GDM1 (cell line): ENCODE measurements at regions not wholly inside any gene's neighbourhood (a gene's known extent, or its start where the extent isn't known, plus 50 kb on each side); places are given as distances from the start of the nearest gene placed in this dataset.

Experiments
- DNase-seq: peaks from one replicate; lab custom pipeline; 2025; lab: John Stamatoyannopoulos, UW

GRCh38 chr18:42401131-42401673, 446.2 kb downstream of the PIK3C3 start:
- DNase-seq, result no peak

GRCh38 chr18:42404151-42404550, 449.1 kb downstream of the PIK3C3 start:
- no peak for DNase-seq

GRCh38 chr18:42409005-42409404, 454.0 kb downstream of the PIK3C3 start:
- DNase-seq, result no peak

- DNase-seq, result no peak
These were observed 457.2 kb downstream of the PIK3C3 start for GRCh38 chr18:42412281-42412680.

- no peak for DNase-seq
These were observed 457.9 kb downstream of the PIK3C3 start for GRCh38 chr18:42412896-42413295.

- DNase-seq, result no peak
These were observed 458.8 kb downstream of the PIK3C3 start for GRCh38 chr18:42413870-42414269.

GRCh38 chr18:42414756-42415454, 459.9 kb downstream of the PIK3C3 start:
- DNase-seq, result no peak

- no peak for DNase-seq
These were observed 462.2 kb downstream of the PIK3C3 start for GRCh38 chr18:42417189-42417588.

- DNase-seq, result no peak
These were observed 463.1 kb downstream of the PIK3C3 start for GRCh38 chr18:42418121-42418520.

GRCh38 chr18:42425025-42425424, 470.0 kb downstream of the PIK3C3 start:
- no peak for DNase-seq

GRCh38 chr18:42426496-42427015, 471.5 kb downstream of the PIK3C3 start:
- DNase-seq, result no peak

- no peak for DNase-seq
These were observed 474.2 kb downstream of the PIK3C3 start for GRCh38 chr18:42429196-42429595.

- DNase-seq, result no peak
These were observed 481.3 kb downstream of the PIK3C3 start for GRCh38 chr18:42436222-42436765.

- no peak for DNase-seq
These were observed 482.0 kb downstream of the PIK3C3 start for GRCh38 chr18:42437001-42437400.

- no peak for DNase-seq
These were observed 482.6 kb downstream of the PIK3C3 start for GRCh38 chr18:42437646-42438045.

GRCh38 chr18:42442656-42443055, 487.6 kb downstream of the PIK3C3 start:
- no peak for DNase-seq

GRCh38 chr18:42444349-42444748, 489.3 kb downstream of the PIK3C3 start:
- DNase-seq, result no peak

GRCh38 chr18:42445359-42445758, 490.3 kb downstream of the PIK3C3 start:
- no peak for DNase-seq

GRCh38 chr18:42446195-42446594, 491.2 kb downstream of the PIK3C3 start:
- no peak for DNase-seq

GRCh38 chr18:42447688-42448087, 492.7 kb downstream of the PIK3C3 start:
- no peak for DNase-seq

- no peak for DNase-seq
These were observed 503.2 kb downstream of the PIK3C3 start for GRCh38 chr18:42458226-42458625.

- DNase-seq, result no peak
These were observed 504.8 kb downstream of the PIK3C3 start for GRCh38 chr18:42459873-42460272.

GRCh38 chr18:42471885-42472284, 516.9 kb downstream of the PIK3C3 start:
- DNase-seq, result no peak

- no peak for DNase-seq
These were observed 518.6 kb downstream of the PIK3C3 start for GRCh38 chr18:42473611-42474010.
